ENCODE measurements at regions not wholly inside any gene's neighbourhood (a gene's known extent, or its start where the extent isn't known, plus 50 kb on each side); places are given as distances from the start of the nearest gene placed in this dataset.

DNA sequence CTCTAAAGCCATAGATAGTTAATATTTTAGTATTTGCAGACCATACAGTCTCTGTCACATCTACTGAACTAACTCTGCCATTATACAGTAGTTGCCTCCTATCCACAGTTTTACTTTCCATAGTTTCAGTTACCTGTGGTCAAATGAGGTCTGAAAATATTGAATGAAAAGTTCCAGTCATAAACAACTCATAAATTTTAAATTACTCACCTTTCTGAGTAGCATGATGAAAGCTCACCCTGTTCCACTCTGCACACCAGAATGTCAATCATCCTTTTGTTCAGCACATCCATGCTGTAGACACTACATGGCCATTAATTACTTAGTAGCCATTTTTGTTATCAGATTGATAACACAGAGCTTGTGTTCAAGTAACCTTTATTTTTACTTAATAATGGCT is 51.7 kb upstream of the ME3 start:
- peaks cover 0 to 3% (median 0%) of the 10 kb centered on the region in 3 donors for H3K9me3 ChIP-seq (ENCODE audit: control insufficient read depth in 2 of 3, insufficient read depth in 1 of 3, low read length in 3 of 3)
- no peak for FAIRE-seq
- no peak for DNase-seq
- intact Hi-C loops (cut with DNase I) = no loop called here
- no peak for TF ChIP-seq CTCF (IDR thresholded peaks at IDR 0.05; ENCODE audit: borderline replicate concordance, extremely low read depth, insufficient read depth)
- no peaks in the 10 kb centered on the region for H3K4me1 ChIP-seq (ENCODE audit: control insufficient read depth in 2 of 3, insufficient read depth in 2 of 3, low read depth in 1 of 3, low read length in 3 of 3)
- H3K9ac ChIP-seq (ENCODE audit: low read length in 3 of 3) = no peak overlapping the region
- H3K4me3 ChIP-seq (ENCODE audit: low read length in 3 of 3) = no peak overlapping the region
- H3K27me3 ChIP-seq (ENCODE audit: control insufficient read depth, insufficient read depth, low read length) = no peaks in the 10 kb centered on the region
- no peak overlapping the region for H3K27ac ChIP-seq (ENCODE audit: low read depth in 2 of 2, low read length in 2 of 2)
- H3K36me3 ChIP-seq (ENCODE audit: control insufficient read depth in 2 of 3, insufficient read depth in 3 of 3, low read length in 3 of 3) = no peaks in the 10 kb centered on the region

- intact Hi-C loops (cut with DNase I) = no loop called here
- Histone ChIP-seq H3K4me3 (ENCODE audit: low read length in 3 of 3) (no peak overlapping the region), H3K27ac (ENCODE audit: low read depth in 2 of 2, low read length in 2 of 2) (no peak overlapping the region), H3K27me3 (ENCODE audit: control insufficient read depth, insufficient read depth, low read length) (no peaks in the 10 kb centered on the region), H3K4me1 (ENCODE audit: control insufficient read depth in 2 of 3, insufficient read depth in 2 of 3, low read depth in 1 of 3, low read length in 3 of 3) (peaks cover 0 to under 1% (median 0%) of the 10 kb centered on the region in 3 donors), H3K36me3 (ENCODE audit: control insufficient read depth in 2 of 3, insufficient read depth in 3 of 3, low read length in 3 of 3) (no peaks in the 10 kb centered on the region), H3K9me3 (ENCODE audit: control insufficient read depth in 2 of 3, insufficient read depth in 1 of 3, low read length in 3 of 3) (peaks cover 0 to 3% (median 0%) of the 10 kb centered on the region in 3 donors), H3K9ac (ENCODE audit: low read length in 3 of 3) (no peak overlapping the region)
- DNase-seq (no peak), FAIRE-seq (no peak)
- TF ChIP-seq CTCF (IDR thresholded peaks at IDR 0.05; ENCODE audit: borderline replicate concordance, extremely low read depth, insufficient read depth) = no peak
Measured at GRCh38 chr11:86723281-86723680, 50.9 kb upstream of the ME3 start.

DNA sequence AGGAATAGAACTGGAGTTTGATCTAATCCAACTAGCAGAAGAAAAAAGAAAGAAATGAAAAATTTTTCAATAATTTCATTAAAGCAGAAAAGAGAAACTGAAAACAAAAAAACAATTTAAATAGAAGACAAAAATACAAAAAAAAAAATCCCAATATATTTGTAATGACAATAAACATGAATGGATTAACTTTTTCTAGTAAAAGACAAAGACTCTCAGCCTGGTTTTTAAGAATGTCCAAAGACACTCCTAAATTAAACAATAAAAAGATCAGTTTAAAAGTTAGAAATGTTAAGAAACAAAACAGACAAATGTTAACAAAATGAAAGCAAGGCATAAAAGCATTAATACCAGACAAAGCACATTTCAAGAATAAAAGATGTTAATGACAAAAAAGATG is 50.3 kb upstream of the ME3 start:
- DNase-seq (no peak), FAIRE-seq (no peak)
- Histone ChIP-seq H3K27me3 (ENCODE audit: control insufficient read depth, insufficient read depth, low read length) (no peaks in the 10 kb centered on the region), H3K27ac (ENCODE audit: low read depth in 2 of 2, low read length in 2 of 2) (no peak overlapping the region), H3K4me3 (ENCODE audit: low read length in 3 of 3) (no peak overlapping the region), H3K9ac (ENCODE audit: low read length in 3 of 3) (no peak overlapping the region), H3K4me1 (ENCODE audit: control insufficient read depth in 2 of 3, insufficient read depth in 2 of 3, low read depth in 1 of 3, low read length in 3 of 3) (peaks cover 0 to 5% (median 0%) of the 10 kb centered on the region in 3 donors), H3K36me3 (ENCODE audit: control insufficient read depth in 2 of 3, insufficient read depth in 3 of 3, low read length in 3 of 3) (no peaks in the 10 kb centered on the region), H3K9me3 (ENCODE audit: control insufficient read depth in 2 of 3, insufficient read depth in 1 of 3, low read length in 3 of 3) (peaks cover 0 to 3% (median 0%) of the 10 kb centered on the region in 3 donors)
- intact Hi-C loops (cut with DNase I) = no loop called here
- TF ChIP-seq CTCF (IDR thresholded peaks at IDR 0.05; ENCODE audit: borderline replicate concordance, extremely low read depth, insufficient read depth) = no peak

All from kidney (tissue), 13 donors.